OCI-LY3 (cell line): ENCODE measurements at regions not wholly inside any gene's neighbourhood (a gene's known extent, or its start where the extent isn't known, plus 50 kb on each side); places are given as distances from the start of the nearest gene placed in this dataset.

Source experiments
- CTCF ChIP-seq: fragments of 200-600, 300-600 bp; sonication (generic); IDR thresholded peaks from 2 replicates; pipeline ENCODE4 v1.5.1; 2014; ENCODE audit warnings: antibody characterized with exemption, low read length, low read depth
- EZH2phosphoT487 ChIP-seq: fragments of 200-600 bp; shearing (Covaris generic); IDR thresholded peaks from 2 replicates; pipeline ENCODE4 v1.6.1; 2018; ENCODE audit warnings: antibody characterized with exemption, mixed run types, low read depth

GRCh38 chr2:8391126-8391525 lies 290.7 kb upstream of the ID2 start:
- TF ChIP-seq CTCF (no peak), EZH2phosphoT487 (no peak)
